Ishikawa (cell line): ENCODE measurements at regions not wholly inside any gene's neighbourhood (a gene's known extent, or its start where the extent isn't known, plus 50 kb on each side); places are given as distances from the start of the nearest gene placed in this dataset.

Experiments used
- CEBPB ChIP-seq: IDR thresholded peaks from 2 replicates; pipeline ENCODE4 v1.6.1; 2012
- CREB1 ChIP-seq: IDR thresholded peaks from 2 replicates; pipeline ENCODE4 v1.6.1; 2012; ENCODE audit warnings: low read depth
- EGR1 ChIP-seq: IDR thresholded peaks from 2 replicates; pipeline ENCODE4 v1.6.1; 2012
- EP300 ChIP-seq: IDR thresholded peaks from 2 replicates; pipeline ENCODE4 v1.6.1; 2012; ENCODE audit warnings: borderline replicate concordance
- FOXM1 ChIP-seq: IDR thresholded peaks from 2 replicates; pipeline ENCODE4 v1.6.1; 2012; ENCODE audit warnings: low read depth, borderline replicate concordance
- MAX ChIP-seq: IDR thresholded peaks from 2 replicates; pipeline ENCODE4 v1.6.1; 2012
- NFIC ChIP-seq: IDR thresholded peaks from 2 replicates; pipeline ENCODE4 v1.6.1; 2012
- RAD21 ChIP-seq: IDR thresholded peaks from 2 replicates; pipeline ENCODE4 v1.6.1; 2012; ENCODE audit warnings: low read depth
- REST ChIP-seq: IDR thresholded peaks from 2 replicates; pipeline ENCODE4 v1.6.1; 2012; ENCODE audit warnings: low read depth, mild to moderate bottlenecking
- TAF1 ChIP-seq: IDR thresholded peaks from 2 replicates; pipeline ENCODE4 v1.6.1; 2012; ENCODE audit warnings: low read depth, mild to moderate bottlenecking
- TCF12 ChIP-seq: IDR thresholded peaks from 2 replicates; pipeline ENCODE4 v1.6.1; 2012; ENCODE audit warnings: low read depth
- TEAD4 ChIP-seq: IDR thresholded peaks from 2 replicates; pipeline ENCODE4 v1.6.1; 2012
- USF1 ChIP-seq: IDR thresholded peaks from 2 replicates; pipeline ENCODE4 v1.6.1; 2012
- YY1 ChIP-seq: IDR thresholded peaks from 2 replicates; pipeline ENCODE4 v1.6.1; 2012; ENCODE audit warnings: low read depth
- ZBTB7A ChIP-seq: IDR thresholded peaks from 2 replicates; pipeline ENCODE4 v1.6.1; 2012; ENCODE audit warnings: low read depth

- TF ChIP-seq EP300 = no peak
- TF ChIP-seq NFIC = peak; percentile 29; the same call in 1 of the 2 replicates
These were observed 369.9 kb upstream of the NR3C2 start for GRCh38 chr4:148812101-148812500.

GRCh38 chr4:148810461-148810860 lies 368.2 kb upstream of the NR3C2 start:
- no peak for TF ChIP-seq FOXM1
- no peak for TF ChIP-seq EP300
- TF ChIP-seq CEBPB = no peak
- no peak for TF ChIP-seq YY1
- no peak for TF ChIP-seq CREB1
- TF ChIP-seq RAD21 = no peak
- no peak for TF ChIP-seq EGR1
- no peak for TF ChIP-seq TAF1
- no peak for TF ChIP-seq ZBTB7A
- TF ChIP-seq NFIC = no peak
- no peak for TF ChIP-seq MAX
- no peak for TF ChIP-seq TEAD4
- no peak for TF ChIP-seq TCF12
- TF ChIP-seq REST = no peak
- no peak for TF ChIP-seq USF1

- TF ChIP-seq EGR1 (no peak), TAF1 (no peak), REST (no peak), FOXM1 (no peak), USF1 (no peak), NFIC (no peak), EP300 (no peak), TCF12 (no peak), CREB1 (no peak), ZBTB7A (no peak), RAD21 (no peak), TEAD4 (no peak), CEBPB (no peak), YY1 (no peak)
These were observed 366.2 kb upstream of the NR3C2 start for GRCh38 chr4:148808416-148808815.

GRCh38 chr4:148800940-148801339 lies 358.7 kb upstream of the NR3C2 start:
- peak; percentile 95 for TF ChIP-seq CEBPB
- TF ChIP-seq RAD21 = no peak
- no peak for TF ChIP-seq TEAD4
- TF ChIP-seq TCF12 = no peak
- no peak for TF ChIP-seq YY1

GRCh38 chr4:148800336-148800885 lies 358.2 kb upstream of the NR3C2 start:
- TF ChIP-seq TAF1 (no peak), YY1 (no peak), RAD21 (peak; percentile 25; the same call in 1 of the 2 replicates)

- TF ChIP-seq TCF12 (no peak), USF1 (no peak), NFIC (no peak), CREB1 (no peak), TAF1 (no peak)
These were observed 353.1 kb upstream of the NR3C2 start for GRCh38 chr4:148795156-148795864.
